ENCODE measurements at regions not wholly inside any gene's neighbourhood (a gene's known extent, or its start where the extent isn't known, plus 50 kb on each side); places are given as distances from the start of the nearest gene placed in this dataset.

GRCh38 chr14:34211732-34212131 is 250.3 kb downstream of the SPTSSA start:
- Histone ChIP-seq H3K27ac (no peak overlapping the region), H3K9me3 (no peaks in the 10 kb centered on the region), H3K36me3 (no peaks in the 10 kb centered on the region), H3K27me3 (no peaks in the 10 kb centered on the region), H3K4me1 (no peaks in the 10 kb centered on the region), H3K4me3 (no peak overlapping the region)
- no peak for DNase-seq
- TF ChIP-seq, protein P1, sequence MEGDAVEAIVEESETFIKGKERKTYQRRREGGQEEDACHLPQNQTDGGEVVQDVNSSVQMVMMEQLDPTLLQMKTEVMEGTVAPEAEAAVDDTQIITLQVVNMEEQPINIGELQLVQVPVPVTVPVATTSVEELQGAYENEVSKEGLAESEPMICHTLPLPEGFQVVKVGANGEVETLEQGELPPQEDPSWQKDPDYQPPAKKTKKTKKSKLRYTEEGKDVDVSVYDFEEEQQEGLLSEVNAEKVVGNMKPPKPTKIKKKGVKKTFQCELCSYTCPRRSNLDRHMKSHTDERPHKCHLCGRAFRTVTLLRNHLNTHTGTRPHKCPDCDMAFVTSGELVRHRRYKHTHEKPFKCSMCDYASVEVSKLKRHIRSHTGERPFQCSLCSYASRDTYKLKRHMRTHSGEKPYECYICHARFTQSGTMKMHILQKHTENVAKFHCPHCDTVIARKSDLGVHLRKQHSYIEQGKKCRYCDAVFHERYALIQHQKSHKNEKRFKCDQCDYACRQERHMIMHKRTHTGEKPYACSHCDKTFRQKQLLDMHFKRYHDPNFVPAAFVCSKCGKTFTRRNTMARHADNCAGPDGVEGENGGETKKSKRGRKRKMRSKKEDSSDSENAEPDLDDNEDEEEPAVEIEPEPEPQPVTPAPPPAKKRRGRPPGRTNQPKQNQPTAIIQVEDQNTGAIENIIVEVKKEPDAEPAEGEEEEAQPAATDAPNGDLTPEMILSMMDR (IDR thresholded peaks at IDR 0.05): no peak
- no peak for TF ChIP-seq POLR2A (IDR thresholded peaks at IDR 0.05)

DNA sequence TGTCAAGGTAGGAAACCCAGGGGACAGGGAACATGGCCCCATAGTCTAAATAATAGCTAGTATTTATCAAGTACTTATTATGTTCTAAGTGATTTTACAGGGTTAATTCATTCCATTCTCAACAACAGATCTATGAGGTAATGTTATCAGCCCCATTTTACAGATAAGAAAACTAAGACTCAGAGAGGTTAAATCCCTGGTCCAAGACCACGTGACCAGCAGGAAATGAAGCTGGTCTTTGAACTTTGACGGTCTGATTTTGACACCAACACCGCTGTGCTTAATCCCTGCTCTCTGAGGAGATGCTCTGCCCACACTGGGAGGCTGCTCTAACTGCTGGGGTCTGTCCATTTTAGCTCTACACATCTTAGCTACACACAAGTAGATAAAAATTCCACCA is 253.5 kb downstream of the SPTSSA start:
- Histone ChIP-seq H3K27ac (no peak overlapping the region), H3K9me3 (no peaks in the 10 kb centered on the region), H3K4me3 (no peak overlapping the region), H3K27me3 (no peaks in the 10 kb centered on the region), H3K4me1 (no peaks in the 10 kb centered on the region), H3K36me3 (no peaks in the 10 kb centered on the region)
- no peak for DNase-seq
- no peak for TF ChIP-seq POLR2A (IDR thresholded peaks at IDR 0.05)
- TF ChIP-seq, protein P1 (IDR thresholded peaks at IDR 0.05): no peak

DNA sequence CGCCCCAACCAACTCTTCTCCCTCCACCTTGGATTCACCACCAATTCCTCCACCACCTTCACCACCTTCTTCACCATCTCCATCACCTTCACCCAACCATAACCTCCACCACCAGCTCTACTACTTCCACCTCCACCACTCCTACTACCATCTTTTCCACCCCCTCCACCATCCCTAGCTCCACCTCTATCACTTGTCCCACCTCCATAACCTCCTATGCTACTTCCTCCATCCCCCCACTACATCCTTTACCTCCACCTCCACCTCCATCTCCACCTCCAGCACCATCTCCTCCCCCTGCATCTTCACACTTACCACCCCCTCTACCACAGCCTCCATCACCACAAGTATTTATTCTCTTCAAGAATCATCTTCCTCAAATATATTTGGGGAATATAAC is 254.9 kb upstream of the EGLN3 start:
- H3K36me3 ChIP-seq: no peaks in the 10 kb centered on the region
- no peaks in the 10 kb centered on the region for H3K9me3 ChIP-seq
- DNase-seq: no peak
- H3K27me3 ChIP-seq: no peaks in the 10 kb centered on the region
- no peak overlapping the region for H3K27ac ChIP-seq
- no peak overlapping the region for H3K4me3 ChIP-seq
- TF ChIP-seq, protein P1 (IDR thresholded peaks at IDR 0.05): no peak
- TF ChIP-seq POLR2A (IDR thresholded peaks at IDR 0.05): no peak
- no peaks in the 10 kb centered on the region for H3K4me1 ChIP-seq

DNA sequence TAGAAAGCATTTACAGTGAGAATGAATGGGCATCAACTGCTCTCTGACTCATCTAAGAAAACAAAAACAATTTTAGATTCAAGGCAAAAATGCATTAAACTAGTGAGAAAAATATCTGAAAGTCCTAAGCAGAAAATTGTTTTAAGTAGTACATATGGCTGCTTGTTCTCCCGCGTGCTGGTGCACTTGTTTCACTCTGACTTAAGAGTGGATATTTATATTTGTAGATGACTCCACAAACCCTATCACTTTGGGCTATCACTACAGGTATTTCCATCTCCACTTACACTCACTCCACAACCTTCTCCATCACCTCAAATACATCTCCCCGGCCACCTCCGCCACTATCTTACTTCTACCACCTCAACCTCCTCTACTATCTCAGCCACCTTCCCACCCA is 253.9 kb upstream of the EGLN3 start:
- H3K4me3 ChIP-seq: no peak overlapping the region
- H3K36me3 ChIP-seq: no peaks in the 10 kb centered on the region
- H3K9me3 ChIP-seq: no peaks in the 10 kb centered on the region
- no peaks in the 10 kb centered on the region for H3K4me1 ChIP-seq
- DNase-seq: no peak
- no peak overlapping the region for H3K27ac ChIP-seq
- no peaks in the 10 kb centered on the region for H3K27me3 ChIP-seq
- no peak for TF ChIP-seq POLR2A (IDR thresholded peaks at IDR 0.05)
- TF ChIP-seq, protein P1 (IDR thresholded peaks at IDR 0.05): no peak

GRCh38 chr14:34203251-34203722 is 252.4 kb upstream of the EGLN3 start:
- Histone ChIP-seq H3K4me1 (no peaks in the 10 kb centered on the region), H3K4me3 (no peak overlapping the region), H3K36me3 (no peaks in the 10 kb centered on the region), H3K9me3 (no peaks in the 10 kb centered on the region), H3K27ac (no peak overlapping the region), H3K27me3 (no peaks in the 10 kb centered on the region)
- DNase-seq: no peak
- no peak for TF ChIP-seq POLR2A (IDR thresholded peaks at IDR 0.05)
- TF ChIP-seq, protein P1 (IDR thresholded peaks at IDR 0.05): no peak

Data from Peyer's patch (tissue), 4 donors.